ENCODE measurements at regions not wholly inside any gene's neighbourhood (a gene's known extent, or its start where the extent isn't known, plus 50 kb on each side); places are given as distances from the start of the nearest gene placed in this dataset.

GRCh38 chr13:107809125-107809524 lies 406.2 kb downstream of the LIG4 start:
- Histone ChIP-seq H3K27ac (ENCODE audit: insufficient read length, low read depth, low read length) (no peak overlapping the region), H3K4ac (ENCODE audit: low read depth, low read length) (no peak overlapping the region), H3K79me1 (ENCODE audit: insufficient read depth, low read depth, low read length, poor library complexity, severe bottlenecking) (no peaks in the 10 kb centered on the region), H3K4me1 (ENCODE audit: insufficient read depth, low read length) (no peaks in the 10 kb centered on the region), H2BK120ac (ENCODE audit: low read depth, low read length, poor library complexity, severe bottlenecking) (no peak overlapping the region), H2AFZ (ENCODE audit: low read length) (no peak overlapping the region), H3K23ac (ENCODE audit: insufficient read length, low read depth, low read length) (no peak overlapping the region), H2BK20ac (ENCODE audit: low read depth, low read length, poor library complexity, severe bottlenecking) (no peak overlapping the region), H3T11ph (ENCODE audit: low read length) (no peak overlapping the region), H3K27me3 (ENCODE audit: insufficient read depth, low read length) (no peaks in the 10 kb centered on the region), H3K9ac (ENCODE audit: extremely low read depth, insufficient read length, low read length) (no peak overlapping the region), H3K23me2 (ENCODE audit: insufficient read length, low read depth, low read length, poor library complexity, severe bottlenecking) (no peaks in the 10 kb centered on the region), H3K79me2 (ENCODE audit: insufficient read depth, low read length) (0 out of 2 replicates have a peak, but pooled peaks cover 2% of the 10 kb centered on the region), H3K4me2 (ENCODE audit: insufficient read depth, insufficient read length, low read length) (no peak overlapping the region), H3K14ac (ENCODE audit: insufficient read depth, low read length) (no peak overlapping the region), H2BK15ac (ENCODE audit: low read depth, low read length) (no peak overlapping the region), H4K5ac (ENCODE audit: insufficient read length, low read depth, low read length) (no peak overlapping the region), H2AK5ac (ENCODE audit: insufficient read length, low read length) (no peak overlapping the region), H2BK5ac (ENCODE audit: insufficient read length, low read length) (no peak overlapping the region), H4K20me1 (ENCODE audit: control insufficient read depth, insufficient read depth, insufficient read length) (no peaks in the 10 kb centered on the region), H4K8ac (replicated peaks; ENCODE audit: insufficient read length, low read depth, low read length) (no peak overlapping the region), H3K56ac (ENCODE audit: insufficient read length, low read depth, low read length) (no peak overlapping the region), H2BK12ac (ENCODE audit: insufficient read length, low read depth, low read length) (no peak overlapping the region), H3K18ac (ENCODE audit: insufficient read length, low read depth, low read length) (no peak overlapping the region), H3K9me3 (ENCODE audit: control insufficient read depth, low read depth, low read length) (no peaks in the 10 kb centered on the region), H4K91ac (ENCODE audit: insufficient read length, low read depth, low read length) (no peak overlapping the region)
- Mint-ChIP-seq H3K27me3 (ENCODE audit: low read depth) (no peaks in the 10 kb centered on the region), H3K4me3 (no peak overlapping the region), H3K36me3 (ENCODE audit: insufficient read depth in 1 of 3, low read depth in 3 of 3) (no peaks in the 10 kb centered on the region), H3K27ac (no peak overlapping the region), H3K9me3 (no peaks in the 10 kb centered on the region), H3K4me1 (peaks cover 2 to 9% of the 10 kb centered on the region in 2 experiments; a peak in 3 of 4 replicates)
- TF ChIP-seq CTCF (conservative IDR thresholded peaks at IDR 0.05) = no peak
- no CpG with 5 or more reads among the region's 3 CpGs for WGBS (ENCODE audit: extremely low coverage, insufficient read length, low lambda C conversion rate)
- DNase-seq = no peak

Data from H9 (cell line).